ENCODE measurements at regions not wholly inside any gene's neighbourhood (a gene's known extent, or its start where the extent isn't known, plus 50 kb on each side); places are given as distances from the start of the nearest gene placed in this dataset.

DNA sequence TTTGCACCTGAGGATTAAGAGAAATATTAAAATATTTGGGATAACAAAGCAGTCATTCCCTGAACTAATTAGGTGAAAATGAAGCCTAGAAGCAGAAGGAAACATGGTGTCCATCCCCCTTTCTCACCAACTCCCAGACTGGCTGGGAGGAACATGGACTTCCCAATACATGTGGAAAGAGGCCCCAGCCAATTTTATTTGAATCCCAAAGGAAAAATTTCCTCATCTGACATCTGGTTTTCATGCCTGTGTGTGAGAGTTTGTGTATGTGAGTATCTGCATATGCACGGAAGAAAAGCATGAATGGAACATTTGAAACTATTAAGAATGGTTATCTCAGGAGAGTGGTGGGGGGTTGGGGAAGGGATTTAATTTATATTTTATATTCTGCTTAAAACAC, 84.3 kb downstream of the COPS8 start:
- DNase-seq (ENCODE audit: low spot score): no peak

DNA sequence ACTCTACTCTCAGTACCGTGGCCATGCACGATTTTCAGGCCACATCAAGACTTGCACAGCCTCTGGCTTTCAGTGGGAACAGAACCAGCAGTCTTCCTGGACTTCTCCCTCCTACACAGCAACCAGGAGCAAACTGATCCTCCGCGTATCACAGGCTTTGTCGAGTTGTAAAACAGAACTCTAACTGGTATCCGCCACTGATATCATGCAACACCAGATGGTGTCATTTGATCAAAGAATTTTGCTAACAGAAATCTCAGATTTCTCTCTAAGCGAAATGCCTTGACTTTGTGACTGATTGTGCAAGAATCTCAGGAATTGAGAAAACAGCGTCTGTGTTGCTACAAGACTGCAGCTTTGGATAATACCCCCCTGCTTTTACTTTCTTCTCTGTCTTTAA, 85.7 kb downstream of the COPS8 start:
- no peak for DNase-seq (ENCODE audit: low spot score)

DNA sequence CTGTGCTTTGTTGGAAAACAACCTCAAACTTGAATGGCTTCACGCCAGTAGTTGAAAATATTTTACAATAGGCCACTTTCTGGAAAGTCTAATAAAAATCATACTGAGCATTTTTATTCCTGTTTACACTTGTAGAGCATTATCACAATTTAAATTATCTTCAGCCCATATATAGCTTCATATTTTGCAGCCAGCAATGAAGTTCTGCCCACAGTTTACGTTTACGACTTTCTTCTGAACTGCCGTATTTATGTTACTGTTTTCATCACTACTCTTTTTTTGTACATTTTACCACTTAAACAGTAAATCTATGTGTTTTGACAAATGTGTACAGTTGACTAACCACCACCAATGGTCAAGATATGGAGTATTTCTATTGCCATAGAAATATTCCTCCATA, 86.2 kb downstream of the COPS8 start:
- no peak for DNase-seq (ENCODE audit: low spot score)

DNA sequence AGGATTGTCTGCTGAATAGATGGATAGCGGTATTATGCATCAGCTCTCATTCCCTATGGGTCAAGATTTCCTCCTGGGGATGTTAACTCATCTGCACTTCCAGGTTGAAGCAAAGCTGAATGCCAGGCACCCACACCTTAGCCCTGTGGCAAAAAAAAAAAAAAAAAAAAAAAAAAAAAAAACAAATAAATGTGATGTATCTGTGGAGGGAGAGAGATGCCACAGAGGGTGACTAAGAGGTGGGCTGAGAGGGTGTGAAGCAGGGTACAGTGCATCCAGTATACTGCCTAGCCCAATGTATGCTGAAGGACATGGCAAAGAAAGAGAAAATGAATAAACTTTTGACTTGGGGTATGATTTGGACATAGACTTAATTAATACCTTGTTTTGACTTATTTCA, 91.4 kb downstream of the COPS8 start:
- DNase-seq (ENCODE audit: low spot score): no peak

- no peak for DNase-seq (ENCODE audit: low spot score)
These were observed 92.3 kb downstream of the COPS8 start for GRCh38 chr2:237177986-237178385.

GRCh38 chr2:237178396-237178795, 92.7 kb downstream of the COPS8 start:
- no peak for DNase-seq (ENCODE audit: low spot score)

- DNase-seq (ENCODE audit: low spot score): no peak
These were observed 93.5 kb downstream of the COPS8 start for GRCh38 chr2:237179161-237179560.

- no peak for DNase-seq (ENCODE audit: low spot score)
These were observed 94.5 kb downstream of the COPS8 start for GRCh38 chr2:237180187-237180586.

GRCh38 chr2:237180987-237181386, 95.3 kb downstream of the COPS8 start:
- DNase-seq (ENCODE audit: low spot score): no peak

DNA sequence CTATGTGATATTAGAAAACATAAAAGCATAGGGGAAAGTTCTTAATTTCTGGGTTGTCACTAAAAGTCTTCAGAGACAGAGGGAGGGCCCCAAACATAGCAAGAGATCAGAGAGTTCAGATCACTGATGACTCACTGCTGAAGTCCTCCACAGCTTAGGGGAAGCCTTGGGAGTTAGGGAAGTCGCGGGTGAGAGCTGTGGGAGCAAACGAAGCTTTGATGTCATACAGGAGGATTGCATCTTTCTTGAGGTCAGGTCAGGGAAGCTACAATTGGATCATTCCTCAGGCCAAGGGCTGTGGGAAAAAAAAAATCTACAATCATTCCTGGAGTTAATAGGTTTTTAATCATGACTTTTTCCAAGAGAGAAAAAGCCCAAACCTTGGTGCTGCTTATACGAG, 96.2 kb downstream of the COPS8 start:
- no peak for DNase-seq (ENCODE audit: low spot score)

DNA sequence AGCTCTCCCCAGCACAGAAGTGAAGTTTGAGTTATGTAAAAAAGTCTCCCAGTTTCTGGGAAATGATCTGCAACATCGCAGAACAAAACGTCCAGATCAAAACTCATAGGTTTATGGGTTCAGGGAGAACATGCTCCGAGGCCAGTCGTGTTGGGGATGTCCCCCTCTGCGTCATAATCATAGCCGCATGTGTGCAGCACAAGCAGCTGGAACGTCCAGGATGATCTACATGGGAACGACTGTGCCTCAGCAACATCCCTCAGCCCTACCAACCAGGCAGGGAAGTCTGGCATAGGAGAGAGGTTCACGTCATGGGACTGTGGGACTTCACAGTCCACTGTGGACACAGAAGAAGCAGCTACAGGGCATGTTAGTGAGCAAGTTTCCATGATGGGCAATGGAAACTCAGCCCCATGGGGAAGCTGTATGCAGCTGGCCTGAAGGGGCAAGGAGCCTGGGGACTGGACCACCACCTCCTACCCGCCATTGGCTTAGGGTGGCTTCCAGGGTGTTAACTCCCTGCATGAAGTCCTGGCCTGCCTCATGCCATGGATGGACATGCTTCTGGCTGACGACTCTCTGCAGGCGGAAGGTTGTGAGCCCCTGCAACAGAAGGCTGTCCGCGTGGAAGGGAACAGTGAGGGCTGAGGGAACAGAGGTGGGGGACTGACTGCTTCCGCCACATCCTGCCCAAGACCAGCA, 96.9 kb downstream of the COPS8 start:
- no peak for DNase-seq (ENCODE audit: low spot score)

DNA sequence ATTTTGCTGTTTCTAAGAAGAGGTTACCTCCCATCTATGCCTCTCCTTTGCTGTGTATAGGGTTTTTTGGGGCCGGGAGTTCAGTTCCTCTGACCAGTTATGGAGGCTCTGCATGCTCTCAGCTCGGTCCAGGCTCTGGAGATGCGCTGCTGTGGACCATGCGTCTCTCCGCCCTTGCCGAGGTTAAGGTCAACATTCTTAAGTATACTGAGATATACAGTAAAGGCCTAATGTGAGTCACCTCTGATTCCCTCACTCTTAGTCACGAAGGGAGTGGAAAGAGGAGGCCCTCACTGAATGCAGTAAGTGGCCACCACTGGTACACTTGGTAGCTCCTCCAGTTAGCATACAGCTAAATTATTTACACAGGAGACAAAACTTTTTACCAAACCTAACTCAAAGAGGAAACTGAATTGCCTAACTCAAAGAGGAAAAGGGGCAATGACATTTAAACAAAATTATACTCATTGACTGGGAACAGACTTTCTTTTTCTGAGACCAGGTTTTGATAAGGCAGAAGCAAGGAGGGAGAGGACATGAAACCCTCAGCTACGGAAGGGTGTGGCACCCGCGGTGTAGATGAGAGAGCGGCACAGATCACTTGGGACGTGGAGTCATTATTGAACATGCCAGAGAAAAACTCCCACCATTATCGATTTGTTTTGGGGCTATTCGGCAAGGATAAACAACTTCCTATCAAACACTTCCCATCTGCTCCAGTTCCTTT, 98.7 kb downstream of the COPS8 start:
- no peak for DNase-seq (ENCODE audit: low spot score)

DNA sequence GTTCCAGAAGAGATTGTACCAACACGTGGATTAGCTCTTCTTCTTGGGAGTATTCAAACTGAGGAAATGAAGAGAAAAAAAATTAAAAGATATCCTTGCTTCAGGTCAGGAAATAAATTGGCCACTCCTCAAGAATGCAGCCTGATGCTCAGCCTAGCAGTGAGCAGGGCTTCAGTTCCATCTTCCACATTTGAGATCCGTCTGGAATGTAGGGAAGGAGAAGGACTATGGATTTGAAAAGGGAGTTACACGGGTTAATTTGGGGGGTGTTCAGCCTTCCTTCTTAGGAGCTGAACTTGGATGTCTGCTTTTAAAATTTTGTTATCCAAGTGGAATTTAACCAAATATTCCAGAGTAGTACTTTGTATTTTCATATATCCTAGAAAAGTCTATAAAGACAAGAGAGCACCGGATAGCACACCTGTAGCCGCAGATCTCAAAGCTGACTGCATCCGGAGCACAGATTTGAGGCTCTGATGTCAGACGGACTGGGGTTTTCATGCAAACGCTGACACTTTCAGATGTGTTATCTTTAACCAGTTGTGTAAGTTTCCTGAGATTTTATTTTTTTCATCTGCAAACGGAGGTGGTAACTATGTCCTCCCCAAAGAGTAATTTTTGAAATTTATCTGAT, 99.3 kb downstream of the COPS8 start:
- DNase-seq (ENCODE audit: low spot score): no peak

DNA sequence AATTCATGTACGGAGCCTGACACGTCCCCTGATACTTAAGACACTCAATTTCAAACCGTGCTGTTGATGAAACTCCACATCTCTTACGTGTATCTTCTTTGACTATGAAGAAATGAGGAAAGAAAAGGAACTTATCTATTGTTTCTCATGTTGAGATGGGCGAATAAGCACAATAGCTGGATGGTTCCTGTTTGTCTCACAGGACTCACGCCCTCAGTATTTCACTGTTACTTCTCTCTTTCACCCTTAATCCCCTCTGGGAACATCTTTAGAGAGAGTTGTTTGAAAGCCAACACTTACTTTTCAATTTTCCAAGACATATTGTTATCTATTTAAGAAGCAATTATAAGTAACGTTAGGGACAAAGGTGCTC, 99.8 kb downstream of the COPS8 start:
- no peak for DNase-seq (ENCODE audit: low spot score)

DNA sequence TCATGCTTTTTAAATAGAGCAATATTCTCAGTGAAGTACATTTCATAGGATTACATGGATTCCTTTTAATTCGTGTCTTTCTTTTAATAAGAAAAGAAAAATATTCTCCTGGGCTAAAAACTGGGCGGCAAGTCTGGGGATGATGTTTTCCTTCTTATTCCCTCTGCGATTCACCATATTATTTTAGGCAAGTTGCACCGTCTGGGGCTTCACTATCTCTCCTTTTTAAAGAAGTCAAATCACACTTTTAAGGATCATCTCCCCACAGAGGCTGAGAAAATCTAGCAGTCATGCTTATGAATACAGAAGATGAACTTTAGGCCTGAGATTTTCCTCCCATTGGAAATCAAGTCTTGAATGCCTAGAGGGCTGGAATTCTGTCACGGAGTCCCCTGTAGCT, 104.1 kb downstream of the COPS8 start:
- DNase-seq (ENCODE audit: low spot score): no peak

DNA sequence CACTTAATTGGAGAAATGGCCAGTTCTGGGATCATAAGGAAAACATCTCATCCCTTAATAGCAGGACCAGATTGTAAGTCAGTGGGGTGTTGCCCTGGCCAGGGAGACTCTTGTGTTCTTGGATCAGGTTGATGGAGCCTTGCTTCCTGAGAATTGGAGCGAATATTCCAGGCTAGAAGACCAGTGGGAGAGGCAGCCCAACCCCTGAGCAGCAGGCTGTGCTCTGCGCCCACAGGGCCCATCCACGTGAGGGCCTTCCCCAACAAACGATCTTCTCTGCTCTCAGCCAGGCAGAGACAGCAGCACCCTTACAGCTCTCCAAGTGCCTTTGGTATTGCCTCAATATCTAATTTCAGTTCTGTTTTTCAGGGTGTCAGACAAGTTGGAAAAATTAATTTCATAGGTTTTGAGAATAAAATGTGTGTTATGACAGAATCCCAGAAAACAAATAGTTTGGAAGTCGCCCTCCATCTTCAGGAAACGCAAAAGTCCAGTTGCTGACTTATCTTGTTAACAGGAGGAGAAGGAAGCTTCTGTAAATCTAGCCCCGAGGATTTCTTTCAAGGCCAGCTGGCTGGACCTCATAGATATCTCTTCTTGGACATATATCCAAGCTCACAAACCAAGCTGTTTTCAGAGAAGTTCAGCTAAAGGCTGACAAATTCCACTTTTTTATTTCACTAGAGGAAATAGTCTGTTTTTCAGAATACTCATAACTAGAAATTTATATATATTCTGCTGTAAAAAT, 105.5 kb downstream of the COPS8 start:
- no peak for DNase-seq (ENCODE audit: low spot score)

DNA sequence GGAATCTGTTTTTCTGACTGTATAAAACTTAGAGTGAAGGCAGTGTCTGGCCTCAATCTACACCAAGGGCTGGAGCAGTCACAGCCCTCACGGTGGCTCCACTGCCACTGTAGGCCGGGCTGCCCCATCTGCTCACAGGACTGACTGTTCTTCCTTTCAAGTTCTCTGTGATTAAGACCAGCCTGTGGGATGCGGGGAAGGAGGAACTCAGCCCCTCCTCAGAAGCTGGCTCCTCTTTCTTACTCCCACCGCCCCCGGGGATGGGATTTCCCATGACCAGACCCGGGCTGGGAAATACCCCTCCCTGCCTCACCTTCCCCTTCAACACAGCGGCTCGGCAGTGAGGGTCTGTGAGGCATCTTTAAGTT, 106.0 kb downstream of the COPS8 start:
- no peak for DNase-seq (ENCODE audit: low spot score)

DNA sequence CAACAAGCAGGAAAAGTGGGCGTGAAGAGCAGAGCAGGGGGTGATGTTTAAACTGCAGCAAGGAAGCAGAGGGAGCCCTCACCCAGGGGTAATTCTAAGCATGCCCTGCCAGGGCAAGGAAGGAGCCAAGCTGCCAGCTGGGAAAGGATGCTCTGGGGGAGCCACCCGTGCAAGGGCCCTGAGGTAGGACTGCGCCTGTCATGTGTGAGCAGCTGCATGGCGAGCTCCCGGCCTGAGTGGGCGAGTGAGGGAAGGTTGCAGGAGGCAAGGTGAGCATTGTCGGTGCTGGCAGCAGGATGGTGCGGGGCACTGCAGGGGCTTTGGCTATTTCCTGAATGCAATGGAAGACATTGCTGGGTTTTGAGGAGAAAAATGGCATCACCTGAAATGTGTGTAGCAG, 107.2 kb downstream of the COPS8 start:
- DNase-seq (ENCODE audit: low spot score): no peak

GRCh38 chr2:237193436-237193835, 107.7 kb downstream of the COPS8 start:
- no peak for DNase-seq (ENCODE audit: low spot score)

DNA sequence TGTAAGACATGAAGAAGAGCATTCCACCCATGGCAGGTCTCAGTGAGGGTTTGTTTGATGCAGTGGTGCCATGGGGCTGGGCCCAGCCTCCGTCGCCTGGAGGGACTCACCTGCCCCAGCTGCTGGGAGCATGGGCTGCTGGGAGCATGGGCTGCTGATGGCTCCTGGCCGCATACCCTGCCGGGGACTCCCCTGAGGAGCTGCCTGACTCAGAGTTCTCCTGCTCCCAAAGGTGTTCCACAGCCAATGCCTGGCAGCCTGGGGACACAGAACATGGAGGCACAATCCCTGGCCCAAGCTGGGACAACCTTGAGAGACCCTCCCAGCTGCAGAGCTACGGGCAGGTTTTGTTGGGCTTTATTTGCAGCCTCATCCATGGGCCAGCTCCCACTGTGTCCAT, 108.4 kb downstream of the COPS8 start:
- no peak for DNase-seq (ENCODE audit: low spot score)

GRCh38 chr2:237194906-237195305, 109.2 kb downstream of the COPS8 start:
- DNase-seq (ENCODE audit: low spot score): no peak

- no peak for DNase-seq (ENCODE audit: low spot score)
These were observed 109.9 kb downstream of the COPS8 start for GRCh38 chr2:237195396-237196120.
